ENCODE measurements at regions not wholly inside any gene's neighbourhood (a gene's known extent, or its start where the extent isn't known, plus 50 kb on each side); places are given as distances from the start of the nearest gene placed in this dataset.

GRCh38 chr1:60564916-60565750, 491.6 kb upstream of the C1orf87 start:
- no peak for TF ChIP-seq CTCF (IDR thresholded peaks at IDR 0.05; ENCODE audit: low read depth, low read length, poor library complexity, severe bottlenecking)
- TF ChIP-seq EZH2phosphoT487 (IDR thresholded peaks at IDR 0.05; ENCODE audit: borderline replicate concordance, low read length): no peak

Measured in DOHH2 (cell line).